ENCODE measurements at regions not wholly inside any gene's neighbourhood (a gene's known extent, or its start where the extent isn't known, plus 50 kb on each side); places are given as distances from the start of the nearest gene placed in this dataset.

DNA sequence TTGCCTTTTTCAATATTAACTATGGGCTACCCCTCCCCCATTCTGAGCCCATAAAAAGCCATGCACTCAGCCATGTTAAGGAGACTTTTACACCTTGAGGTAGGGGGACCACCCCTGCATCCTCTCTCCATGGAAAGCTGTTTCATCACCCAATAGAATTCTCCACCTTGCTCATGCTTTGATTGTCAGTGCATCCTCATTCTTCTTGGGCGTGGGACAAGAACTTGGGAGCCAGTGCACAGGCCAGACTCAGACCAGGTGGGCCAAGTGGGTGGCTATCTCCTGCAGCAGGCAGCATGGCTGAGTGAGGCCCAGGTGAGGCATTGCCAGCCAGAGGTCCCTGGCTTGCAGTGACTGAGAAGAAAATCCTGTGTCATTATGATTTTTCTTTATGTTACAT is 357.4 kb upstream of the CDIN1 start:
- TF ChIP-seq, protein P1, sequence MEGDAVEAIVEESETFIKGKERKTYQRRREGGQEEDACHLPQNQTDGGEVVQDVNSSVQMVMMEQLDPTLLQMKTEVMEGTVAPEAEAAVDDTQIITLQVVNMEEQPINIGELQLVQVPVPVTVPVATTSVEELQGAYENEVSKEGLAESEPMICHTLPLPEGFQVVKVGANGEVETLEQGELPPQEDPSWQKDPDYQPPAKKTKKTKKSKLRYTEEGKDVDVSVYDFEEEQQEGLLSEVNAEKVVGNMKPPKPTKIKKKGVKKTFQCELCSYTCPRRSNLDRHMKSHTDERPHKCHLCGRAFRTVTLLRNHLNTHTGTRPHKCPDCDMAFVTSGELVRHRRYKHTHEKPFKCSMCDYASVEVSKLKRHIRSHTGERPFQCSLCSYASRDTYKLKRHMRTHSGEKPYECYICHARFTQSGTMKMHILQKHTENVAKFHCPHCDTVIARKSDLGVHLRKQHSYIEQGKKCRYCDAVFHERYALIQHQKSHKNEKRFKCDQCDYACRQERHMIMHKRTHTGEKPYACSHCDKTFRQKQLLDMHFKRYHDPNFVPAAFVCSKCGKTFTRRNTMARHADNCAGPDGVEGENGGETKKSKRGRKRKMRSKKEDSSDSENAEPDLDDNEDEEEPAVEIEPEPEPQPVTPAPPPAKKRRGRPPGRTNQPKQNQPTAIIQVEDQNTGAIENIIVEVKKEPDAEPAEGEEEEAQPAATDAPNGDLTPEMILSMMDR (conservative IDR thresholded peaks at IDR 0.05) = no peak
- no peak for TF ChIP-seq ZFX (IDR thresholded peaks at IDR 0.05)
- no peak overlapping the region for H3K27ac ChIP-seq

DNA sequence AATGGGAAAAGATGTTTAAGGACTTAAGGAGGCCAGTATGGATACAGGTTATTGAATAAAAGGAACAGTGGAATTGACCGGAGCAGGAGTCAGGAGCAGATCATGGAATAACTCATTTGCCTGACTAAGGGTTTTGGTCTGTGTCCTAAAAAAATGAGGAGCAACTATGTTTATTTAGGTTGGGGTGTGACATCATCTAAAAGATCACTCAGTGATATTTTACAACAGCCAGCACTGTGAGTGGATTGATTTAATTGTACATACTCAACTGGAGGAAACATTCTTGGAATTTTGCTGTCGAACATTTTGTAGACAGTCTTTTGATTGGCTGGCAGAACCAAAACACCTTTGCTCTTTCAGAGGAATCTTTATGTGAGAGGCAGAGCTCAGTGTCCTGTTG is 348.6 kb upstream of the CDIN1 start:
- no peak for TF ChIP-seq ZFX (IDR thresholded peaks at IDR 0.05)
- TF ChIP-seq, protein P1 (conservative IDR thresholded peaks at IDR 0.05) = no peak
- H3K27ac ChIP-seq = no peak overlapping the region

DNA sequence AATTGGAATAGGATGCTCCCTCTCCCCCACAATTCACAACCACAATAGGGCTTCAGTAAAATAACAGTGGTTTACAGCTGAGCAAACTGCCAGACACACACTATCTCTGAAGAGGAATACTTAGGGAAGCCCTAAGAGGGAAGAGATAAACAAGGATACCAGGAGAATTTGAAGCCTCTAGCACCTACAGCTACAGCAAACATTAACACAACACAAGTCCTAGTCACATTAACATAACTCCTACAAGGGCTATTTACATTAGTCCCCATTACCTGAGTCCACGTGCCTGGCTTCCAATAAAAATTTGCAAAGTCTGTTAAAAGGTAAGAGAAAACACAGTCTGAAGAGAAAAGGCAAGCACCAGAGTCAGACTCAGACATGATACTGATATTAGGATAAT is 346.9 kb upstream of the CDIN1 start:
- no peak overlapping the region for H3K27ac ChIP-seq
- no peak for TF ChIP-seq ZFX (IDR thresholded peaks at IDR 0.05)
- TF ChIP-seq, protein P1 (conservative IDR thresholded peaks at IDR 0.05) = no peak

GRCh38 chr15:36234743-36235142 is 344.7 kb upstream of the CDIN1 start:
- no peak for TF ChIP-seq ZFX (IDR thresholded peaks at IDR 0.05)
- TF ChIP-seq, protein P1 (conservative IDR thresholded peaks at IDR 0.05) = no peak
- H3K27ac ChIP-seq = no peak overlapping the region

DNA sequence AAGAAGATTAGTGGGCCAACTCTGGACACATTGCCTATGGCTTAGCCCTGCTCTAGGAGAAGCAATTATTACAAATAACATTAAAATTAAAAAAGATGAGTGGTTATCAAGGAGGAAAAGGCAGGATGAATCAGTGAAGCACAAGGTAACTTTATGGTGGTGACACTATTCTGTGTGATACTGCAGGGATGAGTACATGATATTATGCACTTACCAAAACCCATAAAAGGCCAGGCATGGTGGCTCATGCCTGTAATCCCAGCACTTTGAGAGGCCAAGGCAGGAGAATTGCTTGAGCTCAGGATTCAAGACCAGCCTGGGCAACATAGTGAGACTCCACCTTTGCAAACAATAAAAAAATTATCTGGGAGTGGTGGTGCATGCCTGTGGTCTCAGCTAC is 344.3 kb upstream of the CDIN1 start:
- no peak for TF ChIP-seq ZFX (IDR thresholded peaks at IDR 0.05)
- TF ChIP-seq, protein P1 (conservative IDR thresholded peaks at IDR 0.05) = no peak
- no peak overlapping the region for H3K27ac ChIP-seq

- TF ChIP-seq, protein P1 (conservative IDR thresholded peaks at IDR 0.05) = no peak
- no peak for TF ChIP-seq ZFX (IDR thresholded peaks at IDR 0.05)
- no peak overlapping the region for H3K27ac ChIP-seq
Measured at GRCh38 chr15:36239509-36239908, 339.9 kb upstream of the CDIN1 start.

- TF ChIP-seq, protein P1 (conservative IDR thresholded peaks at IDR 0.05) = no peak
- TF ChIP-seq ZFX (IDR thresholded peaks at IDR 0.05) = no peak
- no peak overlapping the region for H3K27ac ChIP-seq
Measured at GRCh38 chr15:36251450-36251849, 328.0 kb upstream of the CDIN1 start.

All from C4-2B (cell line).